ENCODE measurements at regions not wholly inside any gene's neighbourhood (a gene's known extent, or its start where the extent isn't known, plus 50 kb on each side); places are given as distances from the start of the nearest gene placed in this dataset.

DNA sequence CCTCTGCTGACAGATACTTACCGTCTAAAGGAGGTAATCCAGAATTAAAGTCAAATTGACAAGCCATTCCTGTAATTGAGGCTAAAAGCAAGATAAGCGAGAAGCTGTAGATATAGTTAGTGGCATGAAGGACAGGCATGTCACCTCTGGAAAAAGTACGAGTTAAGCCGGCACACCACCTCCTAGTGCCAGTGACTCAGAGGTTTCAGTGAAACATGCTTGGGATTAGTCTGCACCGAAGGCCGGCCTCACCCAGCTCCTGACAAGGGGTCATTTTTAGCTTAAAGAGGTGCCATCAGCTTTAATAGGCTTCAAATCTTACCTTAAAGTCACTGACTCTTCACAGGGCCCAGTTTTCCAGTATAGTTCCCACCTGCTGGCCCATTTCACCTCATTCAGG is 838.0 kb downstream of the UQCRFS1 start:
- no peaks in the 10 kb centered on the region for H3K27me3 Mint-ChIP-seq
- no peak overlapping the region for H3K4me3 ChIP-seq (ENCODE audit: low read depth, low read length)
- DNase-seq (no peak), ATAC-seq (ENCODE audit: low read depth in 2 of 2) (no peak)
- H3K4me3 Mint-ChIP-seq, result no peak overlapping the region
- no peaks in the 10 kb centered on the region for H3K27me3 ChIP-seq (ENCODE audit: control insufficient read depth, insufficient read depth, low read length)
- no peaks in the 10 kb centered on the region for H3K36me3 ChIP-seq (ENCODE audit: control insufficient read depth, insufficient read depth, low read length)
- H3K9me3 ChIP-seq (ENCODE audit: control insufficient read depth in 2 of 2, low read length in 2 of 2), result no peaks in the 10 kb centered on the region
- no peak overlapping the region for H3K27ac Mint-ChIP-seq
- H3K9me3 Mint-ChIP-seq, result peaks cover 0 to 13% (median 9%) of the 10 kb centered on the region in 7 donors
- no peaks in the 10 kb centered on the region for H3K4me1 Mint-ChIP-seq
- H3K36me3 Mint-ChIP-seq, result no peaks in the 10 kb centered on the region
- H3K27ac ChIP-seq (ENCODE audit: insufficient read depth, low read length, poor library complexity, severe bottlenecking), result no peak overlapping the region
- H3K4me1 ChIP-seq (ENCODE audit: control insufficient read depth, insufficient read depth, low read length, poor library complexity, severe bottlenecking), result no peaks in the 10 kb centered on the region

DNA sequence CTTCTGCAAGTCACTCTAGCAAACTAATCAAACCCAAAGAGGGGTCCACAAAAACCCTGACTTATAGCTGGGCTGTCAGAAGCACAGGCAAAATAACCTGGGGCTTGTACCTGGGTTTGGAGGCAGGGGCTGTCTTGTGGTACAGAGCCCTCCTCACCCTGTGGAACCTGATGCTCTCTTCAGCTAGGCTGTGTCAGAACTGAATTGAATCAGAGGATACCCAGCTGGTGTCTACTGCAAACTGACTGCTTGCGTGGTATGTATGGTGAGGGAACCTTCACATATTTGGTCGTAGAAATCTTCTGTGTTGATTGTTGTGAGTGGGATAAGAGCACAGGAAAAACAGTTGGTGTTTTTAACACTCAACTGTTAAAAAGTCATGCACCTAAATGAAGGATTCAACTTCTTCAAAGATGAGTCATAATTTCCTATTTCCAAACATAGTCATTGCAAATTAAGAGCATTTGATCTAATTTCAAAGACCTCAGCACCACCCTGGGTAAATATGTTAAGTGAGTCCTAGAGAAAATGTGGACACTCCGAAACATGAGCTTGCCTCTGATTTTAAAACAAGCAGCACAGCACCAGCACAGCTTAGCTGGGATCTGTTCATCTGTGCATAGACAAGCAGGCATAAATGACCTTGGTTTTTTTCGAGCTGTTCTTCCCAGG is 840.2 kb downstream of the UQCRFS1 start:
- H3K27me3 Mint-ChIP-seq, result no peaks in the 10 kb centered on the region
- no peak overlapping the region for H3K4me3 Mint-ChIP-seq
- no peaks in the 10 kb centered on the region for H3K27me3 ChIP-seq (ENCODE audit: control insufficient read depth, insufficient read depth, low read length)
- H3K4me3 ChIP-seq (ENCODE audit: low read depth, low read length), result no peak overlapping the region
- H3K9me3 Mint-ChIP-seq, result peaks cover 0 to 19% (median 10%) of the 10 kb centered on the region in 7 donors
- no peaks in the 10 kb centered on the region for H3K9me3 ChIP-seq (ENCODE audit: control insufficient read depth in 2 of 2, low read length in 2 of 2)
- no peaks in the 10 kb centered on the region for H3K36me3 ChIP-seq (ENCODE audit: control insufficient read depth, insufficient read depth, low read length)
- no peak for ATAC-seq (ENCODE audit: low read depth in 2 of 2)
- no peak overlapping the region for H3K27ac ChIP-seq (ENCODE audit: insufficient read depth, low read length, poor library complexity, severe bottlenecking)
- no peaks in the 10 kb centered on the region for H3K4me1 ChIP-seq (ENCODE audit: control insufficient read depth, insufficient read depth, low read length, poor library complexity, severe bottlenecking)
- H3K27ac Mint-ChIP-seq, result no peak overlapping the region
- no peaks in the 10 kb centered on the region for H3K4me1 Mint-ChIP-seq
- DNase-seq, result no peak
- no peaks in the 10 kb centered on the region for H3K36me3 Mint-ChIP-seq

DNA sequence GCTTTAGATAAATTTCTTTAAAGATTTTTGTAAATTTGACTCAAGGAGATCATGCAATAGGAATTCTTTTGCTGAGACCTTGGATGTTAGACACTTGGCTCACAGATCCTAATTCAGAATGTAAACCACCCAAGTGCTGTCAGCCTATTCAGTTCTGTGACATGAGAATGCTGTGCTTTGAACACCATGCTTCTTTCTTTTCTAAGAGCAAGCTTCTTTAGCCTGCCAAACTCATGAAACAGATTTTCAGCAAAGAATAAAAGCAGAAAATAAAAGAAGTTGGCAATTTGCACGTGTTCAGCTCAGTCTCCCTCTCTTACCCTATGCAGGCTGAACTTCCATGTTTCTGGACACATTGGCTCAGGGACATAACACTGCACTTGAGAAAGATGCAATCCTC is 845.8 kb downstream of the UQCRFS1 start:
- no peak for ATAC-seq (ENCODE audit: low read depth in 2 of 2)

DNA sequence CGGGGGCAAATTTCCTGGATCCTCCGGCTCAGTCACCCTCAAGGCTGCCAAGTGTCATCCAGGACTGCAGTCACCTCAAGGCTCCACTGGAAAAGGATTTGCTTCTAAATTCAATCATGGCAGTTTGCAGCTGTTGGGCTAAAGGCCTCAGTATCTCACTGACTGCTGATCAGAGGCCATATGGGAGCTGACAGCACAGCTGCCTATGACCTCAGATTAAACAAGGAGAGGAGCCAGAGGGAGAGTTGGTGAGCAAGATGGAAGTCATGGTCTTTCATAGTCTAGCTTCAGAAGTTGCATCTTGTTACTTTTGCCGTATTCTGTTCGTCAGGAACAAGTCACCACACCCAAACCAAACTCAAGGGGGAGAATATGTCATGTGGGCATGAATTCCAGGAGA is 849.7 kb downstream of the UQCRFS1 start:
- H3K4me3 ChIP-seq (ENCODE audit: low read depth, low read length), result no peak overlapping the region
- H3K27ac ChIP-seq (ENCODE audit: insufficient read depth, low read length, poor library complexity, severe bottlenecking), result no peak overlapping the region
- H3K27ac Mint-ChIP-seq, result peak overlapping the region in 1 of 3 donors; percentile 77
- no peaks in the 10 kb centered on the region for H3K4me1 ChIP-seq (ENCODE audit: control insufficient read depth, insufficient read depth, low read length, poor library complexity, severe bottlenecking)
- ATAC-seq (ENCODE audit: low read depth in 2 of 2), result no peak
- H3K9me3 Mint-ChIP-seq, result peaks cover 0 to 22% (median 4%) of the 10 kb centered on the region in 7 donors
- H3K4me3 Mint-ChIP-seq, result no peak overlapping the region
- H3K27me3 ChIP-seq (ENCODE audit: control insufficient read depth, insufficient read depth, low read length), result no peaks in the 10 kb centered on the region
- no peaks in the 10 kb centered on the region for H3K9me3 ChIP-seq (ENCODE audit: control insufficient read depth in 2 of 2, low read length in 2 of 2)
- DNase-seq, result no peak
- no peaks in the 10 kb centered on the region for H3K36me3 ChIP-seq (ENCODE audit: control insufficient read depth, insufficient read depth, low read length)
- H3K4me1 Mint-ChIP-seq, result no peaks in the 10 kb centered on the region
- H3K36me3 Mint-ChIP-seq, result no peaks in the 10 kb centered on the region
- no peaks in the 10 kb centered on the region for H3K27me3 Mint-ChIP-seq

More for the DNA sequence above, 845.8 kb downstream of the UQCRFS1 start:
- H3K4me3 ChIP-seq (ENCODE audit: low read depth, low read length), result no peak overlapping the region
- Mint-ChIP-seq H3K36me3 (no peaks in the 10 kb centered on the region), H3K27me3 (no peaks in the 10 kb centered on the region), H3K4me1 (no peaks in the 10 kb centered on the region), H3K9me3 (peaks cover 0 to 26% (median 9%) of the 10 kb centered on the region in 7 donors), H3K4me3 (no peak overlapping the region), H3K27ac (no peak overlapping the region)
- H3K27ac ChIP-seq (ENCODE audit: insufficient read depth, low read length, poor library complexity, severe bottlenecking), result no peak overlapping the region
- no peaks in the 10 kb centered on the region for H3K27me3 ChIP-seq (ENCODE audit: control insufficient read depth, insufficient read depth, low read length)
- DNase-seq, result no peak
- no peaks in the 10 kb centered on the region for H3K4me1 ChIP-seq (ENCODE audit: control insufficient read depth, insufficient read depth, low read length, poor library complexity, severe bottlenecking)
- H3K36me3 ChIP-seq (ENCODE audit: control insufficient read depth, insufficient read depth, low read length), result no peaks in the 10 kb centered on the region
- H3K9me3 ChIP-seq (ENCODE audit: control insufficient read depth in 2 of 2, low read length in 2 of 2), result no peaks in the 10 kb centered on the region

DNA sequence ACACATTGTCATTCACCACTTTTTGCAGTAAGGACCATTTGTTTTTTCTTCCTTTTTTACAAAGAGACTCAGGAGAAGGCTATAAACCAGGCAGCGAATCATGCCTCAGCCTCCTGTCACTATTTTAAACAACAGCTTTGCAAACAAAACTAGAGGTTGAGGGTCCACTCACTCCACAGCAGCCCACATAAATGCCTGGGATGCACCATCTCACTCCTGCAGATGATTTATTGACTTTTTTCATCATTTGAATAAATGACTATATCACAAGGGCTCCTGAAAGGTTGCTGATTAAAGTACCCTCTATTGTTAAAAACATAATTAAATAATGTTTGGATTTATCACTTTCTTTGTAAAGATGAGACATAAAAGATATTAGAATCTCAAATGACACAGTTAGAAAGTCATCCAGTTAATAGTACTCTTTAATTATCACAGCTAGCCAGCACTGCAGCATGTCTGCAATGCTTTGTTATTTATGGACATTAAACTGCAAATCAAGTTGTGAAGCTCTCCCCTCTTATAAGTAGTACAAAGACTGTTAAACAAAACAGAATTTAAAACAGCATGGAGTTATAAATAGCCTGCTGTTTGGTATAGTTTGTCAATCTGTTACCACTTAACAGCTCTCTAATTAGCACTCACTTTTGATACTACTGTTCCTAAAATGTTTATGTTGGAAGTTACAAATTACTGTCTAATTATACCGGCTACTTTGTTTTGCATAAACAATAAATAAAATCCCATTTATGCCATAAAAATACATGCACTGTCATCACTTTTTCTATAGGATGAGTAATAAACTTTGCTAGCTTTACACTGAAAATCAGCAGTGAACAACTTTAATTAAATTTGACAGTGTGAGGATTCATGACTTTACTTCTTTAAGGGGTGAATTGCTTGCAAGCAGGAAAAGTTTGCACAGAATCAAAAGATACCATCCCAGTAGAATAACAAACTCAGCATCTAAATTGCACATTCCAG is 853.2 kb downstream of the UQCRFS1 start:
- Histone ChIP-seq H3K9me3 (ENCODE audit: control insufficient read depth in 2 of 2, low read length in 2 of 2) (peaks cover 0 to 3% of the 10 kb centered on the region in 2 experiments), H3K36me3 (ENCODE audit: control insufficient read depth, insufficient read depth, low read length) (no peaks in the 10 kb centered on the region), H3K4me3 (ENCODE audit: low read depth, low read length) (no peak overlapping the region), H3K4me1 (ENCODE audit: control insufficient read depth, insufficient read depth, low read length, poor library complexity, severe bottlenecking) (no peaks in the 10 kb centered on the region), H3K27me3 (ENCODE audit: control insufficient read depth, insufficient read depth, low read length) (no peaks in the 10 kb centered on the region), H3K27ac (ENCODE audit: insufficient read depth, low read length, poor library complexity, severe bottlenecking) (no peak overlapping the region)
- no peak for DNase-seq
- Mint-ChIP-seq H3K4me3 (no peak overlapping the region), H3K36me3 (no peaks in the 10 kb centered on the region), H3K27me3 (no peaks in the 10 kb centered on the region), H3K9me3 (peaks cover 0 to 24% (median 5%) of the 10 kb centered on the region in 7 donors), H3K4me1 (no peaks in the 10 kb centered on the region), H3K27ac (no peak overlapping the region)
- ATAC-seq (ENCODE audit: low read depth in 2 of 2), result no peak

DNA sequence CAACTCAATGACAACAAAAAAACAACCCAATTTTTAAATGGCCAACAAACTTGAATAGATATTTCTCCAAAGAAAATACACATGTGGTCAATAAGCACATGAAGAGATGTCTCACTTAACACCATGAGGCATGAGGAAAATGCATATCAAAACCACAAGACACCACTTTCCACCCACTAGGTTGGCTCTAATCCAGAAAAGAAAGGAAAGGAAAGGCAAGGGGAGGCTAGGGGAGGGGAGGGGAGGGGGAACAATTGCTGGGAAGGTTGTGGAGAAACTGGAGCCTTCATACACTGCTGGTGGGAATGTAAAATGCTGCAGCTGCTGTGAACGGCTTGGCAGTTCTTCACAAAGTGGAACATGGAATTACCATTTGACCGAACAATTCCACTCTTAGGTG is 854.3 kb downstream of the UQCRFS1 start:
- Histone ChIP-seq H3K9me3 (ENCODE audit: control insufficient read depth in 2 of 2, low read length in 2 of 2) (peaks cover 0 to 6% of the 10 kb centered on the region in 2 experiments), H3K27ac (ENCODE audit: insufficient read depth, low read length, poor library complexity, severe bottlenecking) (no peak overlapping the region), H3K27me3 (ENCODE audit: control insufficient read depth, insufficient read depth, low read length) (no peaks in the 10 kb centered on the region), H3K4me3 (ENCODE audit: low read depth, low read length) (no peak overlapping the region), H3K4me1 (ENCODE audit: control insufficient read depth, insufficient read depth, low read length, poor library complexity, severe bottlenecking) (no peaks in the 10 kb centered on the region), H3K36me3 (ENCODE audit: control insufficient read depth, insufficient read depth, low read length) (no peaks in the 10 kb centered on the region)
- Mint-ChIP-seq H3K4me3 (no peak overlapping the region), H3K27me3 (no peaks in the 10 kb centered on the region), H3K36me3 (no peaks in the 10 kb centered on the region), H3K27ac (no peak overlapping the region), H3K4me1 (no peaks in the 10 kb centered on the region), H3K9me3 (peaks cover 0 to 25% (median 5%) of the 10 kb centered on the region in 7 donors)
- no peak for ATAC-seq (ENCODE audit: low read depth in 2 of 2)
- DNase-seq, result no peak

DNA sequence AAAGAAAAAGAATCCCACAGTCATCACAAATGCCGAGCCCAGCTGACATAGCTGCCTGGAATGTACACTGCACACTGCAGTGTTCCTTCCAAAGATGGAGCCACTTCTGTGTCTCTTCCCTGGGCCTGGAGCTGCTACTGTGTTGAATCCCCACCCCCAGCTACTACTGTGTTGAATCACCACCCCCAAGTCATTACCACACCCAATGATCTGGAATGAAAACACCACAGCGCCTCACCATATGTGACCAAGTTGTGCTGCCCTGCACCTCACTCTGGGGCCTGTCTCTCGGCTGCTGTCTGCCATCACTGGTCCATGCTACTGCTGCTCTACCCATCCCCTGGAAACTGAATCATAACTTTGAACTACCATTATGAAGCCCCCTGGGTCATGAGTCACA is 861.2 kb downstream of the UQCRFS1 start:
- H3K27me3 Mint-ChIP-seq, result no peaks in the 10 kb centered on the region
- Histone ChIP-seq H3K4me1 (ENCODE audit: control insufficient read depth, insufficient read depth, low read length, poor library complexity, severe bottlenecking) (no peaks in the 10 kb centered on the region), H3K36me3 (ENCODE audit: control insufficient read depth, insufficient read depth, low read length) (no peaks in the 10 kb centered on the region), H3K4me3 (ENCODE audit: low read depth, low read length) (no peak overlapping the region), H3K27me3 (ENCODE audit: control insufficient read depth, insufficient read depth, low read length) (no peaks in the 10 kb centered on the region), H3K9me3 (ENCODE audit: control insufficient read depth in 2 of 2, low read length in 2 of 2) (peaks cover 0 to 13% of the 10 kb centered on the region in 2 experiments), H3K27ac (ENCODE audit: insufficient read depth, low read length, poor library complexity, severe bottlenecking) (no peak overlapping the region)
- no peak overlapping the region for H3K4me3 Mint-ChIP-seq
- no peak overlapping the region for H3K27ac Mint-ChIP-seq
- H3K9me3 Mint-ChIP-seq, result peaks cover 0 to 40% (median 8%) of the 10 kb centered on the region in 7 donors
- DNase-seq (no peak), ATAC-seq (ENCODE audit: low read depth in 2 of 2) (no peak)
- no peaks in the 10 kb centered on the region for H3K4me1 Mint-ChIP-seq
- peaks cover 5% of the 10 kb centered on the region for H3K36me3 Mint-ChIP-seq

Data from CD4-positive, CD25-positive, alpha-beta regulatory T cell (primary cell).